Kidney epithelial cell (primary cell): ENCODE measurements at regions not wholly inside any gene's neighbourhood (a gene's known extent, or its start where the extent isn't known, plus 50 kb on each side); places are given as distances from the start of the nearest gene placed in this dataset.

Experiments used
- DNase-seq: peaks from one replicate; pipeline ENCODE4 v3.0.0-alpha.2; 2010; ENCODE audit warnings: low read depth
- H3K27me3 ChIP-seq: 2 replicates; pipeline ENCODE4 v1.6.0; 2011; ENCODE audit warnings: low read length; ENCODE audit not compliant: control insufficient read depth, insufficient read depth
- H3K36me3 ChIP-seq: 2 replicates; pipeline ENCODE4 v1.5.1; 2011; ENCODE audit warnings: low read length; ENCODE audit not compliant: control insufficient read depth, insufficient read depth
- H3K4me3 ChIP-seq: 2 replicates; pipeline ENCODE4 v1.5.1; 2011; ENCODE audit warnings: low read depth, mild to moderate bottlenecking, control low read depth, low read length
- TF ChIP-seq, protein P1 (sequence below): IDR thresholded peaks from 2 replicates; pipeline ENCODE4 v1.5.1; 2011; ENCODE audit warnings: mild to moderate bottlenecking, moderate library complexity, low read length, control low read depth, inconsistent platforms; ENCODE audit not compliant: insufficient read depth, poor library complexity, severe bottlenecking

DNA sequence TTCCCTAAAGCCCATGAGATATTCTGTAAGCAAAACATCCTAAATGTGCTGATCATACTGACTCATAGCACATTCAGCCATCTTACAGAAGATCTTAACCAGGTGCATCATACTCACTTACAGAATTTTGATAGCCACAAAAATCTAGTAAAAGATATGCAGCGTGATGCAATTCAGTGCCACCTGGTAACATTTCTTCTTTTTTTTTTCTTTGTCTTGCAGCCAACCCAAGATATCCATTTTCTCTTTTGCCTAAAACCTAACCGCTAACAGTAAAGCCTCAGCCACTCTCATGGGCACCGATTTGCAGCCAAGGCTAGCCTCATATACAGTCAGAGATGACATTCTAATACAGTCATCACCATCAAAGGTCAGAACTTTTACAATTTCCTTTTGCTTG, 293.3 kb downstream of the HACE1 start:
- no peak overlapping the region for H3K4me3 ChIP-seq
- TF ChIP-seq, protein P1, sequence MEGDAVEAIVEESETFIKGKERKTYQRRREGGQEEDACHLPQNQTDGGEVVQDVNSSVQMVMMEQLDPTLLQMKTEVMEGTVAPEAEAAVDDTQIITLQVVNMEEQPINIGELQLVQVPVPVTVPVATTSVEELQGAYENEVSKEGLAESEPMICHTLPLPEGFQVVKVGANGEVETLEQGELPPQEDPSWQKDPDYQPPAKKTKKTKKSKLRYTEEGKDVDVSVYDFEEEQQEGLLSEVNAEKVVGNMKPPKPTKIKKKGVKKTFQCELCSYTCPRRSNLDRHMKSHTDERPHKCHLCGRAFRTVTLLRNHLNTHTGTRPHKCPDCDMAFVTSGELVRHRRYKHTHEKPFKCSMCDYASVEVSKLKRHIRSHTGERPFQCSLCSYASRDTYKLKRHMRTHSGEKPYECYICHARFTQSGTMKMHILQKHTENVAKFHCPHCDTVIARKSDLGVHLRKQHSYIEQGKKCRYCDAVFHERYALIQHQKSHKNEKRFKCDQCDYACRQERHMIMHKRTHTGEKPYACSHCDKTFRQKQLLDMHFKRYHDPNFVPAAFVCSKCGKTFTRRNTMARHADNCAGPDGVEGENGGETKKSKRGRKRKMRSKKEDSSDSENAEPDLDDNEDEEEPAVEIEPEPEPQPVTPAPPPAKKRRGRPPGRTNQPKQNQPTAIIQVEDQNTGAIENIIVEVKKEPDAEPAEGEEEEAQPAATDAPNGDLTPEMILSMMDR: no peak
- DNase-seq: no peak
- H3K27me3 ChIP-seq: no peaks in the 10 kb centered on the region
- no peaks in the 10 kb centered on the region for H3K36me3 ChIP-seq

DNA sequence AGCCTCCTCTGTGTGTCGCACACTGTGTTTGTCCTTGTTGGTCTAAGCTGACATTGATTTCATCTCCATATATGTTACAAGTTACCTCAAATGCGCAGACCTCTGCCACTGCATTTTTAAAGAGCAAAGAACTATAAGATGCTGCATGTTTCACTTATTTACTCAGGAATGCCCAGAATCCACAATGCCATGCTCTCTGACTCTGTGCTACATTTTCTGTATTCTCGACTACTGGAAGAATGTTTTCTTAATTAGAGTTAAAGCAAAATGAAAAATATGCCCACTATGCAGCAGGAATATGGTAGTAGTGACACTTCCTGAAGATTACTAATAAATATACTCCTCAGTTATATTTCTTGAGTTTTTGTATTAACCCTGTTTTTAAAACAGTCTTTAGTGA, 296.4 kb downstream of the HACE1 start:
- TF ChIP-seq, protein P1: no peak
- no peak overlapping the region for H3K4me3 ChIP-seq
- no peak for DNase-seq
- H3K27me3 ChIP-seq: no peaks in the 10 kb centered on the region
- H3K36me3 ChIP-seq: no peaks in the 10 kb centered on the region

DNA sequence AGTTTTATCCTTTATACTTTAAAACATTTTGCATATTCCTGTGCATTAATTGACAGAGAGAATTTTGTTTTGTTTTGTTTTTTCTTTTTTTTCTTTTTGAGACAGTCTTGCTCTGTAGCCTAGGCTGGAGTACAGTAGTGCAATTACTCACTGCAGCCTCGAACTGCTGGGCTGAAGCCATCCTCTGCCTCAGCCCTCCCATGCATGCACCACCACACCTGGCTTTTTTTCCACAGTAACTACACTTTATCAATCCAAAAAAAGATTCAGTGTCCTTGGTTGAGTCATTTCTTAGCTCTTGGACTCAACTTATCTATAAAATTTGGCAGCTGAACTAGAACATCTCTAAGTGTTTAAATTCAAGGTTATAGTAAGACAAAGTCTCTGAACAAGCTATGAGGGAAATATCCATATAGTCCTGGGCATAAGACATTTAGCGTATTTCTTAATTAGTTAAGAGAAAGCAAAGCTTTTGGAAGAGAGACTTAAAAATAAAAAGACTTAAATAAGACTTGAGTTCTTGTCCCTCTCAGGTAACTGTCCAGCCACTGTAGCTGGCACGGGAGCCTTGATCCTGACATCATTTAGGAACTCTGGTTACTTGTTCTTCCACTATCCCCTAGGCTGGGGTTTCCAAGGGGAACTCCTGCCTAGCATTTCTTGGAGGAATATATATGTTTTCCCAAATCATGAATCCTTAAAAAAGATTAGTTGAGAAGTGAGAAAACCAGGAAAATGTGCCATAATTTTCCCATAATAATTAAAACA, 300.1 kb downstream of the HACE1 start:
- Histone ChIP-seq H3K27me3 (no peaks in the 10 kb centered on the region), H3K36me3 (no peaks in the 10 kb centered on the region), H3K4me3 (no peak overlapping the region)
- no peak for DNase-seq
- TF ChIP-seq, protein P1: no peak

DNA sequence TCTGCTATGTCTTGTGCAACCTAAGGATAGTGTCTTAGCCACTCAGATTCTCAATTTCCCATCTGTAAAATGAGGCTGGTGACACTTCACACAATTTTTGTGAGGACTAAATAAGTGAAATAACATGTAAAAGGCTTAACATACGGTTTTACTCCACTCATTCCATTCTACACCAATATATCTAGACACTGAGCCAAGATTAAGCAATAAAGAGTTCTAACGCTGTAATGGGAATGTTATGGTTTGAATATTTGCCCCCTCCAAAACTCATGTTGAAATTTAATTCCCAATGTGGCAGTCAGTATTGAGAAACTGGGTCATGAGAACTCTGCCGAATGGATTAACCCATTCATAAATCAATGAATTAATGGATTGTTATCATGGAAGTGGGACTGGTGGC, 301.0 kb downstream of the HACE1 start:
- no peaks in the 10 kb centered on the region for H3K36me3 ChIP-seq
- no peak overlapping the region for H3K4me3 ChIP-seq
- H3K27me3 ChIP-seq: no peaks in the 10 kb centered on the region
- DNase-seq: no peak
- TF ChIP-seq, protein P1: no peak

DNA sequence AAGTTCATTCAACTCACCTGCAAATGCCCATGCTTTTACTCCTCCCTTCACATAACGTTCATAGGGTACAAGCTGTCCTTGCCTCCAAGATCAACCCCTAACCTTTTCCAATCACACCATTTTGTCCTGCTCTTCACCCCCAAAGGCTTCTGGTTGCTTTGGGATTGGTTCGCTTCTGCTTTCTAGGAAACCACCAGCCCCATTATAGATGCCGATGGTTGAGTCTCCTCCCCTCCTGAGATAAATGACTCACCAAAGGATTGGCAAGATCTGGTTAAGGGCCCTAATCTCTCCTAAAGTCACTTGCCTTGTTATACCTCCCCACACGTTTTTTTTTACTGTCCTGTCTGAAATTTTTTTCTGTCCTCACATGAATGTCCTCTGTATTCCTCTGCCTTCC, 311.4 kb downstream of the HACE1 start:
- Histone ChIP-seq H3K36me3 (no peaks in the 10 kb centered on the region), H3K27me3 (no peaks in the 10 kb centered on the region), H3K4me3 (no peak overlapping the region)
- TF ChIP-seq, protein P1: no peak
- no peak for DNase-seq

DNA sequence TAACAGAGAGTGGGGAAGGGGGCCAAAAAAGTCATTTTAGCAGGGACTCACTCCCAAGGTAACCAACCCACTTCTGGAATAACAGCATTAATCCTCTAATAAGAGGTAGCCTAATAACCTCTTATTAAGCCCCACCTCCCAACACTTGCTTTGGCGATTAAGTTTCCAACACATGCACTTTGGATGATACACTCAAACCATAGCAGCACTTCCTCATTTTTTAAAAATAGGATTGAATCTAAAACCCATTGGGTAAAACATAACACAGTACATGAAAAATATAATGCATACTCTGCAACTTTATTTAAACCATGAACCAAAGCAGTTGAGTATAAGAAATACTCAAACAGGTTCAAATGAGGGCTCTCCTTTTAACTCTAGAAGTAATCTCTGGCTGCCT, 318.3 kb downstream of the HACE1 start:
- Histone ChIP-seq H3K4me3 (no peak overlapping the region), H3K36me3 (no peaks in the 10 kb centered on the region), H3K27me3 (no peaks in the 10 kb centered on the region)
- TF ChIP-seq, protein P1: no peak
- DNase-seq: no peak
